Stimulated activated CD8-positive, alpha-beta memory T cell treated with anti-CD3 and anti-CD28 coated beads, Interleukin-7, amount 100 ng/mL, for 48 hours (primary cell): ENCODE measurements at regions not wholly inside any gene's neighbourhood (a gene's known extent, or its start where the extent isn't known, plus 50 kb on each side); places are given as distances from the start of the nearest gene placed in this dataset.
"Not testable (repeated sequence)": the region's sequence is repeated elsewhere in the genome, so short reads cannot be mapped to it uniquely, and the experiment has no call there.

Experiments
- DNase-seq, 2 donors: peaks; one replicate each; pipeline ENCODE4 v3.0.0-alpha.2; 2020; ENCODE audit warnings: low read depth in 1 of 2; ENCODE audit errors: extremely low read depth in 1 of 2

GRCh38 chr13:65535370-65535769, 1694.8 kb downstream of the PCDH9 start:
- DNase-seq, result no peak

DNA sequence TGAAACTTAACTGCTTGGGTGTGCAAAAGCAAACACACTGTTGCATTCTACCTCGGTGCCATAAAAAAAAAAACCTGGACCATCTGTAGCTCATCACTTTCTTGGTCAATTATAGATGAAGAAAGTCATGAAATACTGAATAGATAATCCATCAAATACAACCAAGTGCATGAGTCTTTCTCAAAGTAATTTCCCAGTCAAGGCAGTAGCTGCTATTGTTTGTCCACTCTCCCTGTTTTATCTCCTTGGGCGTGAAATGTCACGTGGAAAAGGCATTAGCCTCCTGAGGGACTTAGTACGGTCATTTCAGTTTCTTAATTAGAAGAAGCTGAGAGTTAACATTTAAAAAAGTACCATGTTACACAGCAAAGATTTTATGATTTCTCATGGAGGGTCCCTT, 1697.9 kb downstream of the PCDH9 start:
- no peak for DNase-seq

DNA sequence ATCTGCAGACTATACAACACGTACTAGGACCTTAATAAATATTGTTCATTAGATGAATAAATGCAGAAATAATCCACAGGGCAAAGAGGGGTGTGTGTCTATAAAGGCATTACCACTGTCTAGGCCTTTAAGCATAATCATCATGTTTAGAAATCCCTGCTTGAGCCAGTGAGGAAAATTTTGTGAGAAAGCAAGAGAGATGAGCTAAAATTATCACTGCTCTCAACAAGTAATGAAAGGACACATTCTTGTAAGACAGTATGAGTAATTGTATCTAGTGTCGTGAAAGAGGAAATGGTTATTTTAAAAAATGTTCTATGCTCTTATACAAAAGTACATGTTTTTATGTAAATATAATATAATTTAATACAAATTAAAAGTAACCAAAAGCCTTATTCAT, 1699.4 kb downstream of the PCDH9 start:
- DNase-seq, result no peak

DNA sequence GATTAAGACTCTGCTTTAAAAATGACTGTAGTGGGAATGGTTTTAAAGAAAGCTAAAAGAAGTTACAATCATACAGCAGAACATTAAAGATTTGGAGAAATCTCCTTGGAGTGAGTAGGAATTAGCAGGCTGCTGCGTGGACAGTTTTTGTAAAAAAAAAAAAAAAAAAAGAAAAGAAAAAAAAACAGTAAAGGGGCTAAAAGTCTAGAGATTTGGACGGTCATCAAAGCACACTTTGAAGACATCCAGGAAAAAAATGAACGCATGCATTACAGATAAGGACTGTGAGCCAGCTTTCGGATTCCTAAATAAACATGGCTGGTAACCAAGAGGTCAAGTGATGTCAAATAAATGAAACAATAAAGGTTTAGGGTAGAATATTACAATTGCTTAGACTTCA, 1700.6 kb downstream of the PCDH9 start:
- no peak for DNase-seq

GRCh38 chr13:65508745-65509144, 1721.4 kb downstream of the PCDH9 start:
- no peak for DNase-seq

GRCh38 chr13:65508338-65508737, 1721.8 kb downstream of the PCDH9 start:
- DNase-seq, result no peak

DNA sequence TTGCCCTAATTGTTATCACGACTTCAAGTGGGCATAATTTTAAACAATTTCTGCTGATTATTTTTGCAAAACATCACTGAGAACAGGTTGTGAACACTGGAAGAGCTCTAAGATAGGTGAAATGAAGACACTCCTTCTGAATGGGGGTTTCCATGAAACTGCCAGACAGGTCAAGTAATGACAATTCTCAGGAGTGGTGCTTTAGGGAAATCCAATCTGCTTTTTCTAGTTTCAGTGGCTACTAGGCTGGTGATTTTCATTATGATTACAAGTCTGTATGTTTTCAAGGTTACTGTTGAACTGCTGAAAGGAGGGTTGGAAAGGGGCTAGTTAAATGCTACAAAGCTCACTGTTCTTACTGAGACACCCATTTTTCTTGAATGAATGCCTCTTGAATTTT, 1724.2 kb downstream of the PCDH9 start:
- DNase-seq, result no peak

- no peak for DNase-seq
These were observed 1725.9 kb downstream of the PCDH9 start for GRCh38 chr13:65504213-65504612.

GRCh38 chr13:65500481-65500880, 1729.7 kb downstream of the PCDH9 start:
- DNase-seq, result no peak

- DNase-seq, result no peak
These were observed 1730.9 kb downstream of the PCDH9 start for GRCh38 chr13:65499256-65499655.

DNA sequence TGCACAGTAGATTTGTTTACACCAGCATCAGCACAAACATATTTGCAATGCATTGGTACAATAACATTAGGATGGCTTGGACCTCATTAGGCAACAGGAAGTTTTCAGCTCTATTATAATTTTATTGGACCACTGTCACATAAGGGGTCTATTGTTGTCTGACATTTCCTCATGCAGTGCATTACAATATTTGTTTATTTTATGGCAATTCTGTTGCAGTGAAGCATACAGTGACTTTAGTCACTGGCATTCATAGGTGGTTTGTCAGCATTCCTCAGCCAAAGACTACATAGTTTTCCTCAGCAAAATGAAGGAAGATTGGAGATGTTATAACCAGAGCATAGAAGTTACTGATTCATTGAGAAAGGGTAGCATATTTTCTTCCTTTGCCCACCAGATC, 1732.9 kb downstream of the PCDH9 start:
- DNase-seq, result no peak

DNA sequence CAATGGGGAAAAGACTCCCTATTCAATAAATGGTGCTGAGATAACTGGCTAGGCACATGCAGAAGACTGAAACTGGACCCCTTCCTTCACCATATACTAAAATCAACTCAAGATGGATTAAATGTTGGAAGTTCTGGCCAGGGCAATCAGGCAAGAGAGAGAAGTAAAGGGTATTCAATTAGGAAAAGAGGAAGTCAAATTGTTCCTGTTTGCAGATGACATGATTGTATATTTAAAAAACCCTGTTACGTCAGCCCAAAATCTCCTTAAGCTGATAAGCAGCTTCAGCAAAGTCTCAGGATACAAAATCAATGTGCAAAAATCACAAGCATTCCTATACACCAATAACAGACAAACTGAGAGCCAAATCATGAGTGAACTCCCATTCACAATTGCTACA, 1739.4 kb downstream of the PCDH9 start:
- DNase-seq, result not testable (repeated sequence)

DNA sequence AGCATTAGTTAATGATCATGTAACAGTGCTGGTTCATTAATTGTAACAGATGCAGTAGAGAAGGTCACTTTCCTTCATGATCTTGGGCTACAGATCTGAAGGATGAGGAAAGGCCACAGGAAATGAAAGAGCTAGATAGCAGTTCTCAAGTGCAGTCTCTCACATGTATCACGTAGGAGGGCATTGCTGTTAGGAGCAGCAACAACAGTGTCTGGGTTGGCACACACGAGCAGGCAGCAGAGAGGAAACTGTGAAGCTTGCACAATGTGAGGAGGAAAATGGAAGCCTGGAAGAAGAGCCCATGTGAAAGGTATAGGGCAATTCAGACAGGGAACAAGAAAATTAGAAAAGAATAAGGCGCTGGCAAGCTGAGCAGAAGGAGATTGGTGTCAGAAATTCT, 1741.5 kb downstream of the PCDH9 start:
- DNase-seq, result no peak

GRCh38 chr13:65479692-65480091, 1750.4 kb downstream of the PCDH9 start:
- DNase-seq, result no peak

DNA sequence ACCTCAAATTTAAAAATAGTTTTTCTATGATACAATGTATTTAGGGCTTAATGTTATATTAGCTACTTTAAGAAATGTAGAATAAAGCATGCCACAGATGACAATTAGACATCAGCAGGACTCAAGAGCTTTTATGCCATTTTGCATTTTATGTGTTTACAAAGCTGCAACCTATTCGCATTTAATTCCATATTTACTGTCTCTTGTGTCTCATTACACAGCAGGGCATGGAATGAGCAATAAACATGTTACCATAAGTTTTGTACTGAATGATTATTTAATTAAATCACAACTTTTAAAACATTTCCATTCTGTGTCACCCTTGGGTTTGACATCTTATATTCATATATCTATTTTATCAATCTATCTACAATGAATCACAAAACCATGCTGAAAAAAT, 1756.9 kb downstream of the PCDH9 start:
- no peak for DNase-seq

- DNase-seq, result no peak
These were observed 1757.8 kb downstream of the PCDH9 start for GRCh38 chr13:65472336-65472735.

GRCh38 chr13:65470781-65471180, 1759.4 kb downstream of the PCDH9 start:
- DNase-seq, result no peak

DNA sequence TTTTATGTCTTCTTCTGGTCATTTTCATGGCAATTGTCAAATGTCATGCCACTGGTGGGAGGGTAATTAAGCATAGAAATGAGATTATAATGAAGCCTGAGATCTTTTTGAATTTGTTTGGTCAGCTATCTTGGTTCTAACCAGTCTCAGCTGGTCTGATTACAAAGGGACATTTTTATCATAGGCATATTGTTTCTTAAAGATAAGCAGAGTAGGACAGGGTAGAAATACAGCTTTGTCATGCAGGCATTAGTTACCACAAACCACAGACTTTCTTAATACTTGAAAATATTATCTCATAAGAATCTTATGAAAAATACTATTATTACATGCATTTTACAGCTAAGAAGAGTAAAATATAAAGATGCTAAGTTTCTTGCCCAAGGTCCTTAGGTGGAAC, 1761.5 kb downstream of the PCDH9 start:
- DNase-seq, result no peak

GRCh38 chr13:65461590-65461989, 1768.5 kb downstream of the PCDH9 start:
- DNase-seq, result no peak

- no peak for DNase-seq
These were observed 1770.0 kb downstream of the PCDH9 start for GRCh38 chr13:65460136-65460535.

GRCh38 chr13:65456150-65456912, 1773.8 kb downstream of the PCDH9 start:
- no peak for DNase-seq

- no peak for DNase-seq
These were observed 1775.7 kb downstream of the PCDH9 start for GRCh38 chr13:65454403-65454802.

DNA sequence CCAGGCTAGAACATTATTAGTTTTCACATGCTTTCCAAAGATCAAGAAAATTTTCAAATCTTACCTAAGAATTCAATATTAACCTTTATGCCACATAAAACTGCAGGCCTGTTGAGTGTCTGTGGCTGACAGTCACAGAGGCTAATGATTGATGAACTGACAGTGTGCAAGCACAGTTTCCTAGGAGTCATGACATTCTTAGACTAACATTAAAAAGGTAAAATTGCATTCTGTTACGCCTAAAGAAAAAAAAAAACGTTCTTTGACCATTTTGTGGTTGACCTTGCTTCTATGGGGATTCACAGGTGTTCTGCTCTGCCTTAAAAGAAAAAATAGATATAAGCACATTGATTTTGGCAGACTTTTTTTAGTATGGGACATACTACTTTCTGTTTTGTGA, 1776.2 kb downstream of the PCDH9 start:
- no peak for DNase-seq
